K562 (cell line): ENCODE measurements at regions not wholly inside any gene's neighbourhood (a gene's known extent, or its start where the extent isn't known, plus 50 kb on each side); places are given as distances from the start of the nearest gene placed in this dataset.
A peak's percentile ranks its signal among the peaks of the same experiment; 100 is the strongest.

ENCODE experiments used
- EHMT2 ChIP-seq: fragments of 450-650 bp; IDR thresholded peaks from 2 replicates; pipeline ENCODE4 v1.6.1; 2018; ENCODE audit warnings: antibody characterized with exemption
- HLTF ChIP-seq: fragments of 450-650 bp; IDR thresholded peaks from 2 replicates; pipeline ENCODE4 v1.6.1; 2016
- JUNB ChIP-seq: fragments of 450-650 bp; formaldehyde crosslinking; conservative IDR thresholded peaks from 2 replicates; pipeline ENCODE4 v1.4.0; 2020; ENCODE audit warnings: mild to moderate bottlenecking
- PRPF4 ChIP-seq: fragments of 200-400 bp; formaldehyde crosslinking; IDR thresholded peaks from one replicate; pipeline ENCODE4 v1.6.1; 2017; ENCODE audit warnings: low read length, low read depth, mild to moderate bottlenecking; ENCODE audit not compliant: insufficient read depth, poor library complexity, severe bottlenecking
- RREB1 ChIP-seq: fragments of 250-450 bp; sonication (Bioruptor Pico); IDR thresholded peaks from 2 replicates; pipeline ENCODE4 v1.4.0; 2020
- ZNF133 ChIP-seq: fragments of 250-450 bp; sonication (Bioruptor Pico); IDR thresholded peaks from 2 replicates; pipeline ENCODE4 v1.4.0; 2020; ENCODE audit warnings: mild to moderate bottlenecking
- ZNF586 ChIP-seq: fragments of 450-650 bp; formaldehyde crosslinking; conservative IDR thresholded peaks from 2 replicates; pipeline ENCODE4 v1.4.0; 2020; ENCODE audit warnings: mild to moderate bottlenecking, moderate library complexity

- TF ChIP-seq EHMT2 = peak; percentile 53; the same call in 1 of the 2 replicates
- no peak for TF ChIP-seq RREB1 (CRISPR knock-in tag)
- TF ChIP-seq HLTF = 0 out of 2 replicates have a peak, but pooled peaks have one; percentile 37
- TF ChIP-seq PRPF4 = no peak
- no peak for TF ChIP-seq JUNB (CRISPR knock-in tag)
- TF ChIP-seq ZNF586 = no peak
- no peak for TF ChIP-seq ZNF133
These were observed 93.3 kb upstream of the MYLIP start (continued) for GRCh38 chr6:16035488-16036080.
